HG03060 (cell line): ENCODE measurements at regions not wholly inside any gene's neighbourhood (a gene's known extent, or its start where the extent isn't known, plus 50 kb on each side); places are given as distances from the start of the nearest gene placed in this dataset.
"Not testable (repeated sequence)": the region's sequence is repeated elsewhere in the genome, so short reads cannot be mapped to it uniquely, and the experiment has no call there.

Experiments used
- ATAC-seq: cut with Tn5 transposase; IDR thresholded peaks from one replicate; pipeline ENCODE4 v1.9.1; 2021; ENCODE audit warnings: low read depth, moderate number of reproducible peaks; ENCODE audit not compliant: unreplicated experiment

DNA sequence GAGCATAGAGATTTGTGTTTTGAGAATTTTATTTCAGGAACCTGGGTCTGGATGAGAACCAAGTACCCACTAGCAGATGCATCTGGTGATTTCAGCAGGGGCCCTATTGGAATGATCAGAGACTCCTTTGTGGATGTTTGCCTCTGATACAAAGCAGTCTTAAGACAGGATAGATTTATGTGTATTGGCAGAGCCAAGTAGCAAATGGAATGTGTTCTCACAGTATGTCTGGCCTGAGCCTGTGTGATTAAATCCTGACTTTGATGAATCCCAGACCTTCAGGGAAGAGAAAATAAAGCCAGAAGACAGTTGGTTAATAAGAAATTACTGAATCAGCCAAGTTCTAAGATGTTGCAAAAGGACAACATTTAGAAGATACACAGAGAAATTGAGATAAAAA, 755.5 kb upstream of the SEMA6D start:
- no peak for ATAC-seq

DNA sequence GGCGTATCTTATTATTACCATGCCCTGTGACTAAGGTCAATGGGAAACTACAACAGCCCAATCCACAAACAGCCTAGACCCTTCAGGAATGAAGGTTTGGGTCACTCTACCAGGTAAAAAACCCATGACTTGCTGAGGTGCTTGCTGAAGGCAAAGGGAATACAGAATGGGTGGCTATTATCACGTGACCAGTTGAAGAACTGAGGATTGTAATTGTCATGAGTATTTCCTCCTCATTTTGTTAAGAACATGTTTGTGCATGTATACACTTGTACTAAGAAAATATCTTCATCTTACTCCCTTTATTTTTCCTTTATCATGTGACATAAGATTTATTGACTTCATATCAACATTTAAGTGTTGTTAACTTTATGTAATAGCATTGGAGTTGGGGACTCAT, 729.2 kb upstream of the SEMA6D start:
- not testable (repeated sequence) for ATAC-seq

DNA sequence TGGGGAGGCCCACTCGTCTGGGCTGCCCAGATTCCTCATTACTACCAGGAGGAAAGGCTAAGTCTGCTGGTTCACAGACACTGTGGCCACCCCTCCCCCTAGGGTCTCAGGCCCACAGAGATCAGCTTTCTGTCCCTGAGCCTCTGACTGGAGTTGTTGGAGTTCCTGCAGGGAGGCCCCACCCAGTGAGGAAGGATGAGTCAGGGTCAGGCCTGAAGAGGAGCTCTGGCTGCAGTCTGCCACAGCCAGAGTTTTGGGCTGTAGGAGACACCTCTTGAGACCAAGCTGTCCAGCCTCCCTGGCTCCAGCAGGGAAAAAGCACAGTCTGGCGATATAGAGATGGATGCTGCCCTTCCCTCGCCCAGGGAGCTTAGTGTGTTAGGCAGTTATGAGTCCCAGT, 720.9 kb upstream of the SEMA6D start:
- ATAC-seq = no peak

DNA sequence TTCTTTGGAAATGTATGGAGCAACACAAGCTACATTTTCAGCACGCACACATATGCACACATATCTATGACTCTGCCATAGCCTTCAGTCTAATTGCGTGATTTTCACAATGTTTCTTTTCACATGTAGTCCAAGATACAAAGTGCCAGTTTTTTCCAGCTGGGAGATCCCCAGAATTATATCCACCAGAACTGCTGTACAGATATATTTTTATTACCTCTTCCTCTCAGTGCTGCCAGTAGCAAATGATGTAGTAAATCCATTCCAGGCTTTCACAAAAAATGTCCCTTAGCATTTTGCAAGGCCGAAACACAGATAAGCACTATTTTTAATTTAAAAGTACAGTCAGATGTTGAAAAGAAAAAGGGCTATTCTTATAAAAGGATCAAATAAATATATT, 719.8 kb upstream of the SEMA6D start:
- ATAC-seq = no peak

DNA sequence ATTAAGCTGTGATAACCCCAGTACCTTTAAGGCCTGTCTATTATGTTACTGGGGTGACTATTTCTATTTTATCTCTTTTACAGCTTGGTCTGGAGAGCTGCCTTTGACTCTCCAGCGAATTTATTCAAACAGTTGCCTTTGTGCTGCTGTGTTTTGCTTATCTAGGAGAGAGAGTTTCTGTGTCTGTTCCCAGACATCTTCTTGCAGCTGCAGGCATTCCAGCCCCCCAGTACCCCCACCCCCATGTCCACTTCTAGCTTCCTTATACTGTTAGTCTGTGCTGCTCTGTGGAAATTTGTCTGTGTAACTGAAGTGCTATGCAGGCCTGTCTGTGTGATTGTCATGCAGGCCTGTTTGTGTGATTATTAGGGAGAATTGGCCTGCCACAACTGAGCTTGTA, 713.7 kb upstream of the SEMA6D start:
- no peak for ATAC-seq

DNA sequence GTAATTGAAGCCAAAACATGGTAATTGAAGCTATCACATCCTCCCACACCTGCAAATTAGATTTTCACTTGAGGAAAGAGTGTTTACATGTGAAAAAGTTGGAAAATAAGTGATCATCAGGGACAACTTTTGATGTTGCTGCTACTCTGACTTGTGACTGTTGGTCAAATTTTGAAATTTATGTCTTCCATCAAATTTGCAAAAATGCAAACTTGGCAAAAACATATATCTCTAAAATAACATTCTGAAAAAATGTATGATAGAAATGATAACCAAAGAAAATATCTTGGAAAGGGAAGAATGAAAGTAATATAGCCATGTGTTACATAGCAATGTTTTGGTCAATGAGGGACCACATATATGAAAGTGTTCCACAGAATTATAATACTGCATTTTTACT, 703.9 kb upstream of the SEMA6D start:
- ATAC-seq = no peak

DNA sequence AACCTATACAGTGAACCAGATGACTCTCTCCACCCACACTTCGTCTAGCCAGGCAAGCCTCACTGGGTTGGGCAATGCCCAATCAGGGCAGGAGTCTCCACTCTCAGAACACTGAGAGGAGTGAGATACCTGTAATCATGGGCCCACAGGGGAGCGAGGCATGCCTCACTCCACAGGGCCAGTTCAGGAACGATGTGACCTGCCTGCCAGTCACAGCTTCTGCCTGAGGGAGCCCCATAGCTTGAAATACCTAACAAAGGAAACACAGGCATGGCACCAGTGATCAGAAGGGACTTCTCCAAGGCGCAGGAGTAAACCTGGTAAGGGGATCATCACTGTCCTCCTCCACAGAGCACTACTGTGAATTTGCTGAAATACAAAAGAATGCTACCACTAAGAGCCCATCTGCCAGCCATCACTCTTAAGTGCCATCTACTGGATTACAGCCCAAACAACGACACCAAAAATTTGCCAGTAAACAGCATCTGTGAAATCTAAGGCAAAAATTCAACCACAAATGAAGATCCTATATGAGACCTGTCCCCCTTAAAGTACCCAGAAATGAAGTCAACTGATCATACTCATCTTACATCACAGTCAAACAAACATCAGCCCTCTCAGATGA, 689.9 kb upstream of the SEMA6D start:
- no peak for ATAC-seq

DNA sequence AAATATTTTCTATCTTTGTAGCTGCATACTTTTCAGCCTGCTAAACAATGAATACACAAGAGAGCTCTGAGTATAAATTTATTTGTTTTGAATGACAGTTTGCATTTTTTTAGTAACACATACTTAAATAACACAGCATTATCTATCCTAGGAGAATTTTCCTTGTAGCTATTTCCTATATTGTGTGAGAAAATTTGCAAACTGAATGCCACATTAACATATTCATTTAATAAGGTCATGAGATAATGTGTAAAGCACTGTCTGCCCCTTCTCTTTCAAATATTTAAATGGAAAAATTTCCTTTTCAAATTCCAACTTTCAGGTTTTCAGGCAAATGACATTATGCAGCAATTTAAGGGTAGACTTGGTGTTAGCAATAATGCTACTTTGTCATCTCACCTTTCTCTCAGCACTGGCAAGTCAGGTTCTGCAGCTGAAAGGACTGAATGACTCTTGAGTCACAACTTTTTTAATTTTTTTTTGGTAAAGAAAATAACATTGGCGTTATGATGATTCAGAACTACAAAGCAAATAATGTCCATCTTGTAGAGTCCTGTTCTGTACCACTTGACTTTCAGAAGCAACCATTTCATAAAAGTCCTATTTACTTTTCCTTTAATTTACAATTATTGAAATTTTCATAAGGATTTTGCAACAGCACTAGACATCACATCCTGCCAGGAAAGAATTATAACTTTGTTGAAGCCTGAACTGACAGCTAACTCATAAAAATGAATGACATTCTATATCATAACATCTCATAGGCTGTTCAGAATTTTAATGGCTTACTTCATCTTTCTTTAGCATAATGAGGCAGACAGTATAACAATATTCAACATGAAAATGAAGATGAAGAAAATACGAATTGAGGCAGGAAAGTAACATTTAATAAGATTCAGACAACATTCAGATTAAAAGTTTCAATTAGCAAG, 681.6 kb upstream of the SEMA6D start:
- no peak for ATAC-seq

DNA sequence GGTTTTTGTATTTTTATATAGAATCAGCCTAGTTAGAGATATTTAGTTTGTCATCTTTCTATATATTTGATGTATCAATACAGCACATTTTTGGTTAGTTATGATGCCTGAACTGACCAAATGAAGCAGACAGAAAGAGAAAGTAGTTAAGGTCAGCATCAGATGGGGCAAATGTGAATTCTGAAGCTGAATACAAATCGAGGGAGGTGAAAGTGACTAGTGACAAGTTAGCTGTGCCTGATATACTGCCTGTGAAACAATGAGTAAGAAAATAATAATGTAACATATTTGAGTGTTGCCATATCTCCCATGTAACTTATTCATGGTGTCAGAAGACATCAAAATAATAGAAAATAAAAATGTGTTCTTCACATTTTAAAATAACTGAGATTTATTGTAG, 680.3 kb upstream of the SEMA6D start:
- no peak for ATAC-seq

DNA sequence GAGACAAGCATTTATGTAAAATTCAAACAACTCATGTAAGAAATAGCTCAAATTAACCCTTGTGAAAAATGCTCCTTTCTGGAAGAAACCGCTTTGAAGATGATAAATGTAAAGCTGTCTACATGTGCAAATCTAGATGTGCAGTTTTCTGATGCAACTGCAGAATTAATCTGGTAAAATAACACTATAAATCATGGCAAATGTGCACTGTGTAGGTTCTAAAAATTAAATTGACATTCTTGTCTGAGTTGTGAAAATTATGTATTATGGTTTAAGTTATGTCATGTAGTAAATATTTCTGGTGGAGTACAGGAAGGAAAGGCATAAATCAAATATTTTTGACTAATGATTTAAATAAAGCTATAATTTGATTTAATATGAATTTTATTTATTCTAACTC, 678.1 kb upstream of the SEMA6D start:
- no peak for ATAC-seq

DNA sequence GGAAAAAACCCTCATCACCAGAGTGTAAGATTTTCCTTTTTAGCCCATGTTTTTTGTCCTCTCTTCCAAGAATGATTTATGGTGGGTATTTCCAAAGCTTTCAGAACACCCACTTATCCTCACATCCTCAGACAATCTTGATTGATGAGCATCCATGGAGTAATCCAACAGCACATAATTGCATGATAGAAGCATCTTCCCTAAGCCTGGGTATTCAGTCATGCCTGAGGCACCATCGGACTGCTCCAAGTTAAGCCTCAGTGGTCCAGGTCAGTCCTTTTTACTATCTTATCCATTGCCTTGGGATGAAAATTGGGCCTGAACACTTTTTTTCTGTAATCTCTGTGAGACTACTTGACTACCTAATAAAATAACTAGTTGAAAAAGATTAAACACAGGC, 676.0 kb upstream of the SEMA6D start:
- ATAC-seq = no peak

DNA sequence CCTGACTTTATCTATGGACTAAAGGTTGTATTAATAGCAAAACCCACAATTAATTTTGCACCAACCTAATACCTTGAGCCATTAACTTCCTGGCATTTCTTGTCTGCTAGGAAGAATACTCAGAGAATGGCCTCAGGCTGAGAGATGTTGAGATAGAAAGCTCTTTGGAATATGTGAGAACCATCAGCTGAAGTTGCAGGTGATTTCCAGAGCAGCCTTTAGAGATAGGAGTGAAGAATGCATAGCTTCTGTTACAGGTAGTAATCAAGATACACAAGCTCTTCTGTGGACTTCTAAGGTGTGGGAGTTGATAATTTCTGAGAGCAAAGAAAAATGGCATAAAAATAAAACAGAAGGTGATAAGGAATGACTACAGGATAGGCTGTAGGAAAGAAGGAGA, 669.3 kb upstream of the SEMA6D start:
- not testable (repeated sequence) for ATAC-seq

DNA sequence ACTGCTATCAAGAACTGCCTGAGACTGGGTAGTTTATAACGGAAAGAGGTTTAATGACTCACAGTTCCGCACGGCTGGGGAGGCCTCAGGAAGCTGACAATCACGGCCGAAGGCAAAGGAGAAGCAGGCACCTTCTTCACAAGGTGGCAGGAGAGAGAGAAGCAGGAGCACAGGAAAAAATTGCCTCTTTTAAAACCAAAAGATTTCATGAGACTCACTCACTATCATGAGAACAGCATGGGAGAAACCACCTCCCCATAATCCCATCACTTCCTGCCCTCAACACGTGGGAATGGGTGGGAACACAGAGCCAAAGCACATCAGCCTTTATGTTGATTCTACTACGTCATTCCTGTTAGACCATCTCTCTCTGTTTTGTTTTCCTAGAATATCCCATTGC, 650.9 kb upstream of the SEMA6D start:
- no peak for ATAC-seq

DNA sequence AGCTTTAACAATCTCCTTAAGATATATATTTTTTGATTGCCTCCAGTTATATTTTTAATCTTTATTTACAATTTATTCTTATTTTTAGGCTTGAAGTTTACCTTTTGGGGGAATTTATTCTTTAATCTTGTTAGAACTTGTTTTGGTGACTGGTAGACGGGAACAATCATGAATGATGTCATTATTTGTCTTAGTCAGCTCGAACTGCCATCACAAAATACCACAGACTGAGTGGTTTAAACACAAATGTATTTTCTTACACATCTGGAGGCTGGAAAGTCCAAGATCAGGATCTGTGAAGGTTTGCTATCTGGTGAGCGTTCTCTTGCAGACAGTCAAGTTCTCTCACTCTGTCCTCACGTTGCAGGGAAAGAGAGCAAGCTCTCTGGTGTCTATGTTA, 639.5 kb upstream of the SEMA6D start:
- ATAC-seq = not testable (repeated sequence)

DNA sequence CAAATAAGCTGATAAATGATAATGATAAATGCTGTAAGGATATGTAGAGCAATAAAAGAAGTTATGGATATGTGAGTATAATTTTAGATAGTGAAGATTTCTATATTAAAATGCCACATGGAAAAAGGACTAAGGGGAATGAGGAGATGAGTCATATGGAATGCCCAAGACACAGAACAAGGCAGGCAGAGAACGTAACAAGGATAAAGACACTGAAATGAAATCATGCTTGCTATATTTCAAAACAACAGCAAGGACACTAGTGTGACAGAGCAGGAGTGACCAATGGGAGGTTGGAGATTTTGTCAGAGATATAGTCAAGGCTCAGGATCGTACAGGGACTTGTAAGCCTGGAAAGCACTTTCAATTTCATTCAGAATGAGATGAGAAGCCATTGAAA, 621.5 kb upstream of the SEMA6D start:
- ATAC-seq = no peak

DNA sequence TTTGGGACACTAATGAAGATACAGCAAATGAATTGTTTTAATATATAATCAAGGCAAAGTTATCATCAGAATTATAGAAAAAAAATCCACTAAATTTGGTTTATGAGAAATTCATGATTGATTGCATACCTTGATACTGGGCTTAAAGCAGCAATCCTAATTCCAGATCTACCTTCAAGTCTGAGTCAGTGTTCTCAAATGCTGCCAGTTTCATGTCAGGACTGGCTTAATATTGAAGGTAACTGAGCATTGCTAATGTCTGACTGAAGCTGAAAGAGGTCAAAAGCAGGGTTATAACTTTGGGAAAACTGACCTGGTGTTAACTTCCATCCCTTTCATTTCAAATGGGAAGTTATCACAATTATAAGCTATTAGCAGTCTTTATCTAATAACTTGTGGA, 618.8 kb upstream of the SEMA6D start:
- ATAC-seq = not testable (repeated sequence)

DNA sequence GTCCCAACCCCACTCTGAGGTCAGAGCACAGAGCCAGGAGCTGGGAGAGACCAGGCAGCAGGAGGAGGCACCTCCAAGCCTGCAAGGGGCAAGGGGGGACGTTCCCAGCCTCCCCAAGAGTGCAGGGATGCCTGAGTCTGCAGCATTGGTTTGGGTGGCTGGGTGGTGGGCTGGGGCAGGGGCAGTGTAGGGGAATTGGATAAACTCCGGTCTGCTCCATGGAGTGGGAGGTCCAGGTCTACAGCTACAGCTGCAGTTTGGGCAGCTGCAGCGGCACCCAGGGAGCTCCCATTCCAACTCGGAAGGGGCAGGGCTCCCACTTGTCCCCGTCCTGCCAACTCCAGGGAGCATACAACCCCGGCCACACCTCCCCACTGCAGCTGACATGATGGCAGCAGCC, 617.5 kb upstream of the SEMA6D start:
- ATAC-seq = not testable (repeated sequence)

DNA sequence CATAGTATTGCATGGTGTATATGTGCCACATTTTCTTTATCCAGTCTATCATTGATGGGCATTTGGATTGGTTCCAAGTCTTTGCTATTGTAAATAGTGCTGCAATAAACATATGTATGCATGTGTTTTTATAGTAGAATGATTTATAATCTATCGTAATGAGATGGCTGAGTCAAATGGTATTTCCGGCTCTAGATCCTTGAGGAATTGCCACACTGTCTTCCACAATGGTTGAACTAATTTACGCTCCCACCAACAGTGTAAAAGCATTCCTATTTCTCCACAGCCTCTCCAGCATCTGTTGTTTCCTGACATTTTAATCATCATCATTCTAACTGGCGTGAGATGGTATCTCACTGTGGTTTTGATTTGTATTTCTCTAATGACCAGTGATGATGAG, 608.5 kb upstream of the SEMA6D start:
- ATAC-seq = not testable (repeated sequence)

DNA sequence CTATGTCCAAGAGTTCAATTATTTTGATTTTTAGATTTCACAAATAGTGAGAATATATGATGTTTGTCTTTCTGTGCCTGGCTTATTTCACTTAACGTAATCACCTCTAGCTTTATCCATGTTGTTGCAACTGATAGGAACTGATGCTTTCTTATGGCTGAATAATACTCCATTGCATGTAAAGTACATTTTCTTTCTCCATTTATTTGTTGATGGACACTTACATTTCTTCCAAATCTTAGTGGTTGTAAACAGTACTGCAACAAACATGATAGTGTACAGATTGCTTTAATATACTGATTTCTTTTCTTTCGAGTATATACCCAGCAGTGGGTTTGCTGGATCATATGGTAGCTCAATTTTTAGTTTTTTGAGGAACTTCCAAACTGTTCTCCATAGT, 600.6 kb upstream of the SEMA6D start:
- ATAC-seq = no peak

DNA sequence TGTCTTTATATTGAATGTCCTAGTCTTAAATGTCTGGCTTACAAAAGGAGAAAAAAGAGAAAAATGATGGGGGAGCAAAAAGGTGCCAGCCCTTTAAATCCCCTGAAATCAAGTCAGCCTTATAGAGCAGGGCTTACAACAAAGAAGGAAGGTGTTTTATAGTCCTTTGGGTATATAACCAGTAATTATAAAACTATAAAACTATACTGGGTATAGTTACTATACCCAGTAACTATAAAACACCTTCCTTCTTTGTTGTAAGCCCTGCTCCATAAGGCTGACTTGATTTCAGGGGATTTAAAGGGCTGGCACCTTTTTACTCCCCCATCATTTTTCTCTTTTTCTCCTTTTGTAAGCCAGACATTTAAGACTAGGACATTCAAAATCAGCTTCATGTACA, 598.0 kb upstream of the SEMA6D start:
- ATAC-seq = no peak

DNA sequence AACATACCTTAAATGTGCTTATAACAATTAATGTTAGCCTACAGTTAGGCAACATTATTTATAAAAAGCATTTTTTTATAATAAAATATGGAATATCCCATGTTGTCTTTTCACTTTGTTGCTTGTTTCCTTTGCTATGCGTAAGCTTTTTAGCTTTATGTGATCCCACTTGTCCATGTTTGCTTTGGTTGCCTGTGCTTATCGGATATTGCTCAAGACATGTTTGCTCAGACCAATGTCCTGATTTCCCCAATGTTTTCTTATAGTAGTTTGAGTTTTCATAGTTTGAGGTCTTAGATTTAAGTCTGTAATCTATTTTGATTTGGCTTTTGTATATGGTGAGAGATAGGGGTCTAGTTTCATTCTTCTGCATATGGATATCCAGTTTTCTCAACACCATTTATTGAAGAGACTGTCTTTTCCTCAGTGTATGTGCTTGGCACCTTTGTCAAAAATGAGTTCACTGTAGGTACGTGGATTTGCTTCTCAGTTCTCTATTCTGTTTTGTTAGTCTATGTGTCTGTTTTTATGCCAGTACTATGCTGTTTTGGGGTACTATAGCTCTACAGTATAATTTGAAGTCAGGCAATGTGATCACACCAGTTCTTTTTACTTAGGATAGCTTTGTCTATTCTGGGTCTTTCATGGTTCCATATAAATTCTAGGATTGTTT, 592.7 kb upstream of the SEMA6D start:
- ATAC-seq = no peak

DNA sequence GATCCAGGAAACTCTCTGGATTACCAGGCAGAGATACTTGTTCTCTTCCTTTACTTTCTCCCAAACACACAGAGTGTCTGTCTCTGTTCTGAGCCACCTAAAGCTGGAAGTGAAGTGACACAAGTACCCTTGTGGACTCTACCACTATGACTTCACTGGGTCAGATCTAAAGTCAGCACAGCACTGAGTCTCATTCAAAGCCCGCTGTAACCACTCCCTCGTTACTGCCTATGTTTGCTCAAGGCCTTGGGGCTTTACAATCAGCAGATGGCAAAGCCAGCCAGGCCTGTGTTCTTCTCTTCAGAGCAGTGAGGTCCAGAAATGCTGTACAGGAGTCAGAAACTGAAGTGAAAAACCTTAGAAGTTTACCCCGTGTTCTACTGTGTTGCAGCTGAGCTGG, 588.3 kb upstream of the SEMA6D start:
- ATAC-seq = no peak
